Erythroblast (primary cell): ENCODE measurements at regions not wholly inside any gene's neighbourhood (a gene's known extent, or its start where the extent isn't known, plus 50 kb on each side); places are given as distances from the start of the nearest gene placed in this dataset.
"Not testable (repeated sequence)": the region's sequence is repeated elsewhere in the genome, so short reads cannot be mapped to it uniquely, and the experiment has no call there.

Experiments used
- DNase-seq, 2 experiments: peaks; one replicate each; lab custom pipeline; 2025; lab: John Stamatoyannopoulos, UW
- GATA1 ChIP-seq: IDR thresholded peaks from 2 replicates; pipeline ENCODE4 v1.6.1; 2011; ENCODE audit warnings: low read depth, mild to moderate bottlenecking, control low read depth, low read length, moderate library complexity
- POLR2A ChIP-seq: IDR thresholded peaks from 2 replicates; pipeline ENCODE4 v1.6.1; 2011; ENCODE audit warnings: mild to moderate bottlenecking, low read length

GRCh38 chr9:134539586-134540194 is 101.9 kb upstream of the COL5A1 start:
- TF ChIP-seq GATA1 (no peak), POLR2A (no peak)
- no peak for DNase-seq

GRCh38 chr9:134540276-134541096 is 101.1 kb upstream of the COL5A1 start:
- no peak for DNase-seq
- TF ChIP-seq GATA1 (no peak), POLR2A (no peak)

GRCh38 chr9:134541097-134541747 is 100.4 kb upstream of the COL5A1 start:
- no peak for TF ChIP-seq GATA1
- no peak for DNase-seq

- no peak for TF ChIP-seq GATA1
- TF ChIP-seq POLR2A, result no peak
- DNase-seq, result no peak
These were observed 97.0 kb upstream of the COL5A1 start for GRCh38 chr9:134544388-134545214.

- DNase-seq, result no peak
- no peak for TF ChIP-seq POLR2A
- no peak for TF ChIP-seq GATA1
These were observed 96.4 kb upstream of the COL5A1 start for GRCh38 chr9:134545215-134545542.

GRCh38 chr9:134545543-134546245 is 95.9 kb upstream of the COL5A1 start:
- TF ChIP-seq GATA1, result no peak
- no peak for TF ChIP-seq POLR2A
- DNase-seq, result no peak

GRCh38 chr9:134546246-134546731 is 95.3 kb upstream of the COL5A1 start:
- no peak for TF ChIP-seq GATA1
- no peak for TF ChIP-seq POLR2A
- no peak for DNase-seq

GRCh38 chr9:134546746-134547145 is 94.9 kb upstream of the COL5A1 start:
- no peak for DNase-seq
- TF ChIP-seq POLR2A (no peak), GATA1 (no peak)

GRCh38 chr9:134547161-134548100 is 94.2 kb upstream of the COL5A1 start:
- no peak for TF ChIP-seq POLR2A
- no peak for TF ChIP-seq GATA1
- no peak for DNase-seq

GRCh38 chr9:134548185-134548584 is 93.4 kb upstream of the COL5A1 start:
- TF ChIP-seq POLR2A, result no peak
- no peak for TF ChIP-seq GATA1

GRCh38 chr9:134548618-134549017 is 93.0 kb upstream of the COL5A1 start:
- no peak for DNase-seq
- TF ChIP-seq POLR2A, result no peak
- TF ChIP-seq GATA1, result no peak

More at GRCh38 chr9:134548185-134548584, 93.4 kb upstream of the COL5A1 start:
- DNase-seq, result no peak

- no peak for DNase-seq
- no peak for TF ChIP-seq POLR2A
- TF ChIP-seq GATA1, result no peak
These were observed 92.3 kb upstream of the COL5A1 start for GRCh38 chr9:134549336-134549735.

- DNase-seq, result not testable (repeated sequence)
These were observed 91.5 kb upstream of the COL5A1 start for GRCh38 chr9:134550081-134550480.
